Lower leg skin (tissue), 3 donors: ENCODE measurements at regions not wholly inside any gene's neighbourhood (a gene's known extent, or its start where the extent isn't known, plus 50 kb on each side); places are given as distances from the start of the nearest gene placed in this dataset.

Experiments used
- POLR2A ChIP-seq, 2 donors: fragments of 450-650 bp; IDR thresholded peaks; one replicate each; pipeline ENCODE4 v1.6.1; 2016 to 2017; ENCODE audit warnings: antibody characterized with exemption in 2 of 2, mild to moderate bottlenecking in 1 of 2, moderate library complexity in 1 of 2
- TF ChIP-seq, protein P1 (sequence below), 3 donors: fragments of 450-650 bp; IDR thresholded peaks; one replicate each; pipeline ENCODE4 v1.5.1; 2016; ENCODE audit warnings: antibody characterized with exemption in 3 of 3, mild to moderate bottlenecking in 3 of 3, moderate library complexity in 2 of 3

- TF ChIP-seq, protein P1, sequence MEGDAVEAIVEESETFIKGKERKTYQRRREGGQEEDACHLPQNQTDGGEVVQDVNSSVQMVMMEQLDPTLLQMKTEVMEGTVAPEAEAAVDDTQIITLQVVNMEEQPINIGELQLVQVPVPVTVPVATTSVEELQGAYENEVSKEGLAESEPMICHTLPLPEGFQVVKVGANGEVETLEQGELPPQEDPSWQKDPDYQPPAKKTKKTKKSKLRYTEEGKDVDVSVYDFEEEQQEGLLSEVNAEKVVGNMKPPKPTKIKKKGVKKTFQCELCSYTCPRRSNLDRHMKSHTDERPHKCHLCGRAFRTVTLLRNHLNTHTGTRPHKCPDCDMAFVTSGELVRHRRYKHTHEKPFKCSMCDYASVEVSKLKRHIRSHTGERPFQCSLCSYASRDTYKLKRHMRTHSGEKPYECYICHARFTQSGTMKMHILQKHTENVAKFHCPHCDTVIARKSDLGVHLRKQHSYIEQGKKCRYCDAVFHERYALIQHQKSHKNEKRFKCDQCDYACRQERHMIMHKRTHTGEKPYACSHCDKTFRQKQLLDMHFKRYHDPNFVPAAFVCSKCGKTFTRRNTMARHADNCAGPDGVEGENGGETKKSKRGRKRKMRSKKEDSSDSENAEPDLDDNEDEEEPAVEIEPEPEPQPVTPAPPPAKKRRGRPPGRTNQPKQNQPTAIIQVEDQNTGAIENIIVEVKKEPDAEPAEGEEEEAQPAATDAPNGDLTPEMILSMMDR (IDR thresholded peaks at IDR 0.05), result no peak
- no peak for TF ChIP-seq POLR2A (IDR thresholded peaks at IDR 0.05)
Observed at GRCh38 chr18:1544016-1544415, 639.3 kb downstream of the ADCYAP1 start.
